ENCODE measurements at regions not wholly inside any gene's neighbourhood (a gene's known extent, or its start where the extent isn't known, plus 50 kb on each side); places are given as distances from the start of the nearest gene placed in this dataset.

DNA sequence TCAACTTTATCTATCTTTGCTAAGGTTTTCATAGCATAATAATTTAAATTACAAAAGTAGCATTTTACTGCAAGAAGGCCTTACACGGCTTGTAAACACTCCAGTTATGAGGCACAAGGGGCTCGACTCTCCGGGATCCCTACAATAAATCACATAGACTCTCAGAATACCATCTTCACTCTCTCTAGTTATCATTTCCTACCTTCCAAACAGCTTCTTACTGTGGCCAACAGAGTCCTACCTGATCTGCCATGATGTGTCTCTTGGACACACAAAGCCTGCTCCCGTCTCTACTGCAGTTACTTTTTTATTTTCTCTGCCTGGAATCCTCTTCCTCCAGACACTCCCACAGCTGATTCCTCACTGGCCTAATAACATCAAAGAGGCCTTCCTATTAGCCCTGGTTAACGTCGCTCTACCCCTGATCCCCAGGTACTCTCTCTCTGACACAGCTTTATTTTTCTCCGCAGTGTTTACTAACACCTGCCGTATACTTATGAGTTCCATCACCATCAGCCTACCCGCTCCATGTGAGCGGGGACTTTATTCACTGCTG is 559.6 kb upstream of the DIPK2B start:
- Histone ChIP-seq H3K79me1 (ENCODE audit: insufficient read depth, low read depth, low read length, poor library complexity, severe bottlenecking) (no peaks in the 10 kb centered on the region), H2AK5ac (ENCODE audit: insufficient read length, low read length) (no peak overlapping the region), H3K56ac (ENCODE audit: insufficient read length, low read depth, low read length) (no peak overlapping the region), H3K4me2 (ENCODE audit: insufficient read depth, insufficient read length, low read length) (no peak overlapping the region), H3K14ac (ENCODE audit: insufficient read depth, low read length) (no peak overlapping the region), H3K79me2 (ENCODE audit: insufficient read depth, low read length) (peaks cover 6% of the 10 kb centered on the region; the same call in 1 of the 2 replicates), H3K23ac (ENCODE audit: insufficient read length, low read depth, low read length) (no peak overlapping the region), H2BK120ac (ENCODE audit: low read depth, low read length, poor library complexity, severe bottlenecking) (no peak overlapping the region), H2AFZ (ENCODE audit: low read length) (no peak overlapping the region), H3K27me3 (ENCODE audit: insufficient read depth, low read length) (no peaks in the 10 kb centered on the region), H2BK5ac (ENCODE audit: insufficient read length, low read length) (no peak overlapping the region), H4K91ac (ENCODE audit: insufficient read length, low read depth, low read length) (no peak overlapping the region), H4K20me1 (ENCODE audit: control insufficient read depth, insufficient read depth, insufficient read length) (no peaks in the 10 kb centered on the region), H2BK20ac (ENCODE audit: low read depth, low read length, poor library complexity, severe bottlenecking) (no peak overlapping the region), H3K4me1 (ENCODE audit: insufficient read depth, low read length) (peaks cover 3% of the 10 kb centered on the region; the same call in 1 of the 2 replicates), H4K5ac (ENCODE audit: insufficient read length, low read depth, low read length) (no peak overlapping the region), H3K27ac (ENCODE audit: insufficient read length, low read depth, low read length) (no peak overlapping the region), H4K8ac (replicated peaks; ENCODE audit: insufficient read length, low read depth, low read length) (no peak overlapping the region), H3K23me2 (ENCODE audit: insufficient read length, low read depth, low read length, poor library complexity, severe bottlenecking) (no peaks in the 10 kb centered on the region), H3T11ph (ENCODE audit: low read length) (no peak overlapping the region), H3K18ac (ENCODE audit: insufficient read length, low read depth, low read length) (no peak overlapping the region), H2BK12ac (ENCODE audit: insufficient read length, low read depth, low read length) (no peak overlapping the region), H3K4ac (ENCODE audit: low read depth, low read length) (no peak overlapping the region), H3K9me3 (ENCODE audit: control insufficient read depth, low read depth, low read length) (no peaks in the 10 kb centered on the region), H3K9ac (ENCODE audit: extremely low read depth, insufficient read length, low read length) (no peak overlapping the region), H2BK15ac (ENCODE audit: low read depth, low read length) (no peak overlapping the region)
- Mint-ChIP-seq H3K4me3 (no peak overlapping the region), H3K4me1 (peaks cover 11 to 13% of the 10 kb centered on the region in 2 experiments), H3K36me3 (ENCODE audit: insufficient read depth in 1 of 3, low read depth in 3 of 3) (peaks cover 6 to 64% (median 38%) of the 10 kb centered on the region in 3 experiments; a peak in 5 of 7 replicates), H3K9me3 (peaks cover 26 to 42% of the 10 kb centered on the region in 2 experiments), H3K27ac (peak overlapping the region in 1 of 3 experiments; percentile 27; a peak in 2 of 7 replicates), H3K27me3 (ENCODE audit: low read depth) (no peaks in the 10 kb centered on the region; the same call in 1 of the 2 replicates)
- no CpG with 5 or more reads among the region's 10 CpGs for WGBS (ENCODE audit: extremely low coverage, insufficient read length, low lambda C conversion rate)
- no peak for DNase-seq
- TF ChIP-seq, protein P1, sequence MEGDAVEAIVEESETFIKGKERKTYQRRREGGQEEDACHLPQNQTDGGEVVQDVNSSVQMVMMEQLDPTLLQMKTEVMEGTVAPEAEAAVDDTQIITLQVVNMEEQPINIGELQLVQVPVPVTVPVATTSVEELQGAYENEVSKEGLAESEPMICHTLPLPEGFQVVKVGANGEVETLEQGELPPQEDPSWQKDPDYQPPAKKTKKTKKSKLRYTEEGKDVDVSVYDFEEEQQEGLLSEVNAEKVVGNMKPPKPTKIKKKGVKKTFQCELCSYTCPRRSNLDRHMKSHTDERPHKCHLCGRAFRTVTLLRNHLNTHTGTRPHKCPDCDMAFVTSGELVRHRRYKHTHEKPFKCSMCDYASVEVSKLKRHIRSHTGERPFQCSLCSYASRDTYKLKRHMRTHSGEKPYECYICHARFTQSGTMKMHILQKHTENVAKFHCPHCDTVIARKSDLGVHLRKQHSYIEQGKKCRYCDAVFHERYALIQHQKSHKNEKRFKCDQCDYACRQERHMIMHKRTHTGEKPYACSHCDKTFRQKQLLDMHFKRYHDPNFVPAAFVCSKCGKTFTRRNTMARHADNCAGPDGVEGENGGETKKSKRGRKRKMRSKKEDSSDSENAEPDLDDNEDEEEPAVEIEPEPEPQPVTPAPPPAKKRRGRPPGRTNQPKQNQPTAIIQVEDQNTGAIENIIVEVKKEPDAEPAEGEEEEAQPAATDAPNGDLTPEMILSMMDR (conservative IDR thresholded peaks at IDR 0.05) = no peak
